ENCODE measurements at regions not wholly inside any gene's neighbourhood (a gene's known extent, or its start where the extent isn't known, plus 50 kb on each side); places are given as distances from the start of the nearest gene placed in this dataset.

DNA sequence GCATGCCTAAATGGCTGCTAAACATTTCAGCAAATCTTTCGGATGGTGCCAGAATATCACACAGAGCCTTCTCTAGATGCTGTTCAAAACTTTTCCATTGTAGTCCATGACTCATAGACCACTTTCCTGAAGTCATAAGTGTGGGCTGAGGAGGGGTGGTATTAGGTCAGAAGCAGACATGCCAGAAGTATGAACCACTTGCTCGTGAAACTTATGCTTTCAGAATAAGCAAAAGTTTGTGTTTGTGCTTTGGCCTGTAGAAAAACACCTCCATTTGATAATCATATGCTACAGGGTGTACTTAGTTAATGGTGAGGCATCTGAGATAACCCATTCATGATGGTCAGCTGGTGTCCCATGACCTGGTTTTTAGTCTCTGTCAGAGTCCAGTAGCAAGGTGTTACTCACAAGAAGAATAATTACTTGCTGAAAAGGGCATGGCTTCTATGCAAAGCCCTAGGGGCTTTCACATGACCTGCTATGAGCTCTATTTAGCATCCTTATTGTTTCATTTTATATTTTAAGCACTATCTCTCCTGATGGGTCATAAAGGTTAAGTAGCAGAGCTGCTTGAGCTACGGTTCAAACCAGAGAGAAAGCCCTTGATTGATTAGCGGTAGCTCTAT is 183.1 kb upstream of the IVNS1ABP start:
- ChIA-PET CTCF (interaction anchor here (1.2 kb wide), 1 partner anchor 10 kb away, joined by 3 read pairs; no protein-coding TSS in a partner anchor), POLR2A (no interaction called here)
- no peaks in the 10 kb centered on the region for H3K36me3 ChIP-seq (ENCODE audit: control insufficient read depth, insufficient read depth, low read length)

DNA sequence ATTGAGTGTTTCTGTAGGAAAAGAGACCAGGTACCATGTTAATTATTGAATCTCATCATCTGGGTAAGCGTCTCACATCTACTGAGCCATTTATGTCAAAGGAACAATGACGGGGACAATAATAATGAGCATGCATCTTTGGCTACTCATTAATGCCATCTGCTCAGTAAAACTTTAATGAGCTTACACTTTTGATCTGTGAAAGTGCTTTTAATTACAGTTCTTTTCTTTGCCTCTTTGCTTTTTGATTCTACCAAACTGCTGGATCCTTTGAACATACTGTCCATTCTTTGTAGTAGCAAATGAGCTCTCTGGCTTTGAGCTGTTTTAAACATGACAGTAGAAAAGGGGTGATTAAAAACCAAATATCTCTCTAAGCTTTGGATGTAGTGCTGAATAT is 181.2 kb upstream of the IVNS1ABP start:
- ChIA-PET POLR2A (no interaction called here), CTCF (no interaction called here)

More for the DNA sequence above, 183.1 kb upstream of the IVNS1ABP start:
- no peaks in the 10 kb centered on the region for H3K27me3 ChIP-seq (ENCODE audit: control insufficient read depth, insufficient read depth, low read length)
- no peak overlapping the region for H3K4me3 ChIP-seq (ENCODE audit: low read depth, low read length)
- TF ChIP-seq, protein P1, sequence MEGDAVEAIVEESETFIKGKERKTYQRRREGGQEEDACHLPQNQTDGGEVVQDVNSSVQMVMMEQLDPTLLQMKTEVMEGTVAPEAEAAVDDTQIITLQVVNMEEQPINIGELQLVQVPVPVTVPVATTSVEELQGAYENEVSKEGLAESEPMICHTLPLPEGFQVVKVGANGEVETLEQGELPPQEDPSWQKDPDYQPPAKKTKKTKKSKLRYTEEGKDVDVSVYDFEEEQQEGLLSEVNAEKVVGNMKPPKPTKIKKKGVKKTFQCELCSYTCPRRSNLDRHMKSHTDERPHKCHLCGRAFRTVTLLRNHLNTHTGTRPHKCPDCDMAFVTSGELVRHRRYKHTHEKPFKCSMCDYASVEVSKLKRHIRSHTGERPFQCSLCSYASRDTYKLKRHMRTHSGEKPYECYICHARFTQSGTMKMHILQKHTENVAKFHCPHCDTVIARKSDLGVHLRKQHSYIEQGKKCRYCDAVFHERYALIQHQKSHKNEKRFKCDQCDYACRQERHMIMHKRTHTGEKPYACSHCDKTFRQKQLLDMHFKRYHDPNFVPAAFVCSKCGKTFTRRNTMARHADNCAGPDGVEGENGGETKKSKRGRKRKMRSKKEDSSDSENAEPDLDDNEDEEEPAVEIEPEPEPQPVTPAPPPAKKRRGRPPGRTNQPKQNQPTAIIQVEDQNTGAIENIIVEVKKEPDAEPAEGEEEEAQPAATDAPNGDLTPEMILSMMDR (IDR thresholded peaks at IDR 0.05; ENCODE audit: insufficient read depth, low read depth, low read length): no peak
- DNase-seq (ENCODE audit: low read depth): peak; percentile 84

DNA sequence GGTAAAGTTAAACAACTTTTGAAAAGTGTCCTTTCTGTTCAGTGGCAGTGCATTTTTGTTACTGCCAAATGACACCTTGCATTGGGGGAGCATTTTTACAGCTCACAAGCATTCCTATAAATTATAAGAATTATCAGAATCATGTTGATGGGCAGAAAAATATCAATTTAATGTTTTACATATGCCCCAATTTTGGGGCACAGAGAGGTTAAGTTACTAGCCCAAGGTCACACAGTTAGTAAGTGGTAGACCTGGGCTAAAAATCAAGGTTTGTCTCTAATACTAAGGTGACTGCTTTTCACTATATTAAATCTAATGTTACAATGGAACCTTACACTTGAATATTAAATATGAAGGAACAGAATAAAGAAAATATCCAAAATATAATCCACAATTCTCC is 180.1 kb upstream of the IVNS1ABP start:
- Histone ChIP-seq H3K27me3 (ENCODE audit: control insufficient read depth, insufficient read depth, low read length) (no peaks in the 10 kb centered on the region), H3K4me3 (ENCODE audit: low read depth, low read length) (no peak overlapping the region), H3K36me3 (ENCODE audit: control insufficient read depth, insufficient read depth, low read length) (no peaks in the 10 kb centered on the region)
- CTCF ChIA-PET: no interaction called here
- TF ChIP-seq, protein P1 (IDR thresholded peaks at IDR 0.05; ENCODE audit: insufficient read depth, low read depth, low read length): no peak
- no peak for DNase-seq (ENCODE audit: low read depth)
- POLR2A ChIA-PET: no interaction called here

More for the DNA sequence above, 181.2 kb upstream of the IVNS1ABP start:
- Histone ChIP-seq H3K36me3 (ENCODE audit: control insufficient read depth, insufficient read depth, low read length) (no peaks in the 10 kb centered on the region), H3K27me3 (ENCODE audit: control insufficient read depth, insufficient read depth, low read length) (no peaks in the 10 kb centered on the region), H3K4me3 (ENCODE audit: low read depth, low read length) (no peak overlapping the region)
- TF ChIP-seq, protein P1 (IDR thresholded peaks at IDR 0.05; ENCODE audit: insufficient read depth, low read depth, low read length): no peak
- no peak for DNase-seq (ENCODE audit: low read depth)

DNA sequence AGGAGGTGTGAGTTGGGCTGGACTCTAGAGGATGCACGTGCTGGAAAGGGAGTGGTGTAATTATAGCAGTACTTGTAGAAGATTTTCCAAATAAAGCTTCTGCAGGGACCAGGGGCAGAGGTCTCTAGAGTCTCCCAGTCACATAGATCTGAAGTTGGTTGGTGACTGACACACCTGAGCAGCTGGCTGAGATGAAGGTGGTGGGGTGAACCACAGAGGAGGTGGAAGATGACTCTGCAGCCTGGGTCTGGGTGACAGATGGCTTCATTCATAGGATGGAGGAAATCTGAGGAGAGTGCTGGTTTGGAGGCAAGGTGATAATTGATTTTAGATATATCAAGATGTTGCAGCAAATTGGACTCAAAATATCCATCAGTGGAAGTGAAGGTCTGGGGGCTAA is 178.9 kb upstream of the IVNS1ABP start:
- POLR2A ChIA-PET: no interaction called here

DNA sequence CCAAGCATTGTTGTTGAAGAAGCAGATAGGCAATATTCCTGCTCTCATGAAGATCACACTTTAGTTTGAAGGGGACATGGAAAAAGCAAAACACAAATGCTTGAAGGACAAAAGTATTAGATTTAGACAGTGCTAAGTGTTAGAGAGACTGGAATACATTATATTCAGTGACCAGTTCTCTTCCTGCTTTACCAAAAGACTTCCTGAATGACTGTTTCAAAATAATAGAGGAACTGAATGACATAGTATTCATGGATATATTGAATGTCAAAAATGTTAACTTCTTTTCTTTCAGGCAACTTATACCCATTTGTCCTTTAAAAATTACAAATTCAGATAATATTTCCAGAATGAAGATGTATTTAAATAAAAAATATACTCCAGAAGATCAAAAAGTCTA is 178.0 kb upstream of the IVNS1ABP start:
- ChIA-PET CTCF (interaction anchor here (0.5 to 0.7 kb wide), 2 partner anchors 10 to 909 kb away, joined by 3 read pairs; no protein-coding TSS in a partner anchor), POLR2A (no interaction called here)
- Histone ChIP-seq H3K36me3 (ENCODE audit: control insufficient read depth, insufficient read depth, low read length) (no peaks in the 10 kb centered on the region), H3K4me3 (ENCODE audit: low read depth, low read length) (no peak overlapping the region), H3K27me3 (ENCODE audit: control insufficient read depth, insufficient read depth, low read length) (no peaks in the 10 kb centered on the region)
- no peak for DNase-seq (ENCODE audit: low read depth)
- TF ChIP-seq, protein P1 (IDR thresholded peaks at IDR 0.05; ENCODE audit: insufficient read depth, low read depth, low read length): no peak

More for the DNA sequence above, 178.9 kb upstream of the IVNS1ABP start:
- CTCF ChIA-PET: interaction anchor here (0.5 to 0.7 kb wide), 3 partner anchors 10 to 908 kb away, joined by 3 read pairs; no protein-coding TSS in a partner anchor
- DNase-seq (ENCODE audit: low read depth): no peak
- H3K36me3 ChIP-seq (ENCODE audit: control insufficient read depth, insufficient read depth, low read length): no peaks in the 10 kb centered on the region
- TF ChIP-seq, protein P1 (IDR thresholded peaks at IDR 0.05; ENCODE audit: insufficient read depth, low read depth, low read length): no peak
- H3K4me3 ChIP-seq (ENCODE audit: low read depth, low read length): no peak overlapping the region
- H3K27me3 ChIP-seq (ENCODE audit: control insufficient read depth, insufficient read depth, low read length): no peaks in the 10 kb centered on the region

Data from BJ (cell line).